Stimulated activated CD8-positive, alpha-beta memory T cell treated with anti-CD3 and anti-CD28 coated beads, Interleukin-12 subunit alpha, Interleukin-12 subunit beta, amount 100 ng/mL, for 24 hours (primary cell): ENCODE measurements at regions not wholly inside any gene's neighbourhood (a gene's known extent, or its start where the extent isn't known, plus 50 kb on each side); places are given as distances from the start of the nearest gene placed in this dataset.

Experiments
- DNase-seq: peaks from one replicate; pipeline ENCODE4 v3.0.0-alpha.2; 2020; ENCODE audit errors: extremely low read depth

DNA sequence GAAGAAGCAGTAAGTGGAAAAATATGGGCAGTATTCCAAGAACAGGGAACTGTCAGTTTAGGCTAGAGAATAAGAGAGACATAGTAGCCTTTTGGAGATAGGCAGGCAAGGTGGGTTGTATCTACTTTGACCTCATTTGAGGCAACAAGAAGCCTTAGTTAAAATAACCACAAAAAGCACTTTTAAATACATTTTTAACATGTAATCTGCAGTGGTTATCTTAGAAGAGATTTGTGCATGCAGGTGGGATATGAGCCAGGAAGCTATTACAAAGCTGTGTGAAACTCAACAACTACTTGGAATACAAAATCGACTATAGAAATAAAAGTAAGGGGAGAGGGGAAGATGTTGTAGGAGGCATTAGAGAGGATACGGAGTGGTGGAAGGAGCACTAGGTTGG, 143.7 kb upstream of the MCHR2 start:
- DNase-seq = no peak

DNA sequence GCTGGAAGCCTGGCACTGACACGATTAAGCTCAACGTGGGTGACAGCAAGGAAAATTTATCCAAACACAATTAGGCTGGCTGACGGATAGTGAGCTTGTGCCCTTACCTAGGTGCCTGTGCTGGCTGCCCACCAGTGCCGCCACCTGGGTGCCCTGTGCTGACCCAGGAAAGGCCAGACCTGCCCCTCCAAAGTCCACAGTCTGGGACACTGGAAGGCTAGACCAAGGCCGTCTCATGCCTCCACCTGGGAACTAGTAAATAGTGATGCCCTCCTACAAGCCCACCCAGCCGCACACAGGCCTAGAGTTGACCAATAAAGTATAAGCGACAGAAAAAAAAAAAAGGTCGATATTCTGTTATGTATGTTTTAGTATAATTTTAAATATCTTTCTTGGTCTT, 142.6 kb upstream of the MCHR2 start:
- DNase-seq = no peak

DNA sequence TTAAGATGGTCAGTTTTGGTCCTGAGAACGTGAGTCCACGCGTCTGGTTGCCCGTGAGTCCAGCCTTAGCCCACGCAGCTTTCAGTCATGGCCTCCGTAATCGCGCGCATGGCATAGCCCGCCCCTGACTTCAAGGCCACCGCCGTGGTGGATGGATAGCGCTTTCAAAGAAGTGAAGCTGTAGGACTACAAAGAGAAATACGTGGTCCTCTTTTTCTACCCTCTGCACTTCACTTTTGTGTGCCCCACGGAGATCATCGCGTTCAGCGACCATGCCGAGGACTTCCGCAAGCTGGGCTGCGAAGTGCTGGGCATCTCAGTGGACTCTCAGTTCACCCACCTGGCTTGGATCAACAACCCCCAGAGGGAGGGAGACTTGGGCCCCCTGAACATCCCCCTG, 142.0 kb upstream of the MCHR2 start:
- DNase-seq = no peak

DNA sequence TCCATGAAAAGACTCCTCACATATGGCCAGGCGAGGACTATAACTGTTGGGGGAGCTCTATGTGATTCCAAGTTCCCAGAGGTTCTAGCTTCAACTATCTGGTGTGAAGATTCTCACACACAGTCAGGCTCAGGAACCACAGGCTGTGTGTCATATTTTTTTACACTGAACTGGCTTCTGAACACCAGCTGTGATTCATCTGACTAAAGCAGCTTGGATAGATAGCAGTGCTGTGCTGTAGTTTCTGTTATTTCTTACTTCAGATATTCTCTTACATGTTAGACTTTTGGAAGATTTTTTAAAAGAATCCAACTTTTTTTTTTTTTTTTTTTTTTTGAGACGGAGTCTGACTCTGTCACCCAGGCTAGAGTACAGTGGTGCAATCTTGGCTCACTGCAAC, 140.7 kb upstream of the MCHR2 start:
- no peak for DNase-seq

DNA sequence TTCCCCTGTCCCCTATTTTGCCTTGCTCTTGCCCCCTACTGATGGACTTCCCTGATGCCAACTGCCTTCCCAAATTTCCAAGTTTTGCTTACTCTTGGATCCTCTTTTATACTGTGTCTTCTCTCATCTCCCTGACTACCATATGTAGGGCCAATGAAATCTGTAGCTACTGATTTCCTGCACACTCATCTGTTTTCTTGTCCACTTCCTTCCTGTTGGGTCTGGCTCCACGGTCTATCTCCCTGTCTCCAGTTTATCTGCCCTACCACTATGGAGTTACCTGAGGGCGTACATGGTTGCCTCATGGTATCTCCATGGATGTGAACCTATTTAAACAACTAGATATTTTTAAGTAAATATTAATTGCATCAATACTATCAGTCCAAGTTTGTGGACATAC, 140.3 kb upstream of the MCHR2 start:
- no peak for DNase-seq

DNA sequence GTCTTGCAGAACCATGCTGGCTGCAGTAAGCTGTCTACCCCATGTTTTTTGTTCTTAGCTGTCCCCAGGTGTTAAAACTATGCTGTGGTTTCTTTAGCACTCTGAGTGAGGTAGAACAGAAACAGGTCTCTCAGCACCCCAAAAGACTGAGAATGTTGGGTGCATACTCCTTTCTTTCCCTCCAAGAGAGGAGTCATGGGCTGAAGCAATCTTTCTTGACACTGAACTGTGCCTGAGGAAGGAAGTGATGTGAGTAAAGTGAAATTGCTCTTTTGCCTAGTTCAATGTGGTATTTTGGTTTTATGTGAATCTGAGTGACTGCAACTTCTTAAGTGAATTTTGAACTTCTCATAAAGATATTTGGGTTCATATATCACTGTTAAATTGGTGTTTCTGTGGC, 138.0 kb upstream of the MCHR2 start:
- DNase-seq = no peak

DNA sequence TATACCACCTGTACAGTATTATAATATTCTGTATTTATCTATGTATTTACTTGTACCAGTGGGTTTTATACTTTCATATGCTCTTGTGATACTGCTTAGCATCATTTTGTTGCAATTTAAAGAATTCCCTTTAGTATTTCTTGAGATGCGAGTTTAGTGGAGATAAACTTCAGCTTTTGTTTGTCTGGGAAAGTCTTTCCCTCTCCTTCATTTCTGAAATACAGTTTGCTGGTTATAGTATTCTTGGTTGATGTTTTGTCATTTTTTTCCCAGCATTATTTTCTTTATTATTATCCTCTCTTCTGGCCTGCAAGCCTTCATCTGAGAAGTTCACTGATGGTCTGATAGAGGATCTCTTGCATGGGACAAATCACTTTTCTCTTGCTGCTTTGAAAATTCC, 136.6 kb upstream of the MCHR2 start:
- DNase-seq = no peak

DNA sequence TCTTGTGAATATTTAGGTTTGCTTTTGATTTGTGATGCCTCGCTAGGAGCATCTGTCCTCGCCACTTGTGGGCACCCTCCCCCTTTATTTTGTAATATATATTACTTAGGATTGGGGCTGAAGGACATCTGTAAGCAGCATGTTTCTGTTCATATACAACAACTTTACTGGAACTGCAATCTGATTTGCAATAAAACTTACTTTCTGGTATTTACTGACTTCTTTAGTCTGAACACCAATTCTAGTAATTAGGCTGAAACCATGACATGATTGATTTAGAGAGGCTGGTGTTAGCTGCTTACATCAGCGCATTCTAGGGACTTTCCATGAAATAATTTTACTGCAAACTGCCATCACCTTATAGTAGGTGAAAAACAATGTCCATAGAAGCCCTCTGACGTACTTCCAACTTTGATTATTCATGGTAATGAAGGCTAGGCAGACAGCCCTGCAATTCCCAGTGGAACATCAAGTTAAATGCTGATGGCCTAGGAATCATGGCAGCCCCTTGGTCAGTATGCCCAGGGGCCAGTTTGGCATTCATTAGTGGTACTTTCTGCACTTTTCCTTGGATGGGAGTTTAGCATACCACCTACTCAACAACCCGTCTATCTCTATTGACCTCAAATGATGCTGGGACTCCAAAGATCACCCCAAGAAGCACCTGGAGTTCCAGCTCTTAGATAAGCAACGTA, 132.9 kb upstream of the MCHR2 start:
- no peak for DNase-seq

DNA sequence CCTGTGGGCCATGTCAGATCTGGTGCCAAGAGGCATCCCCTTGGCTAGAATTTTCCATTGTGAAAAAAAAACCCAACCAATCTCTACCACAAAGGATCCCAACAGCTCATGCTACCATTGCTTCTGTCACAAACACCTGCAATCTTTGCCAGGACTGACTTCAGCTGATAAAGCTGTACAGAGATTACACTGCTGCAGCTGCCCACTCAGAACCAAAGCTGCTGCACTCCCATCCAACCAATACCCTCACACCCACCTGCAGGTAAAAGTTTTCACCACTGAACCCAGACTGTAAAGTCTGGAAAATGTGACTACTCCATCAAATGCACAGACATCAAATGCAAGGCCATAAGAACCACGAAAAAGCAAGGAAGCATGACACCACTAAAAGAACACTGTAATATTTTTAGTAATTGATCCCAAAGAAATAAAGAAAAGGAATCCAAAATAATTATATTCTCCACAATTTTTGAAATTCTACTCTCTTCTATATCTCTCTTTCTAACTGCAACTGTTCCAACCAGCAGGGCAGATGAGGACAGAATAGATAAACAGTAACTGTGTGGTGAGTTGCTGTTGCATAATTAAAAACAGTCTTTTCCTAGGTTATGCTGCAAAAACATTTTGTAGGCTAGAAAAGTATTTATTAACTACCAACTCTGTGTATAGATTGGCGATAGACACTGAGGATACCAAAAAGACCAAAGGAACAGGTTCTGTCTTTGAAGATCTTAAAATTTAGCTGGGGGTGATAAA, 128.0 kb upstream of the MCHR2 start:
- no peak for DNase-seq

DNA sequence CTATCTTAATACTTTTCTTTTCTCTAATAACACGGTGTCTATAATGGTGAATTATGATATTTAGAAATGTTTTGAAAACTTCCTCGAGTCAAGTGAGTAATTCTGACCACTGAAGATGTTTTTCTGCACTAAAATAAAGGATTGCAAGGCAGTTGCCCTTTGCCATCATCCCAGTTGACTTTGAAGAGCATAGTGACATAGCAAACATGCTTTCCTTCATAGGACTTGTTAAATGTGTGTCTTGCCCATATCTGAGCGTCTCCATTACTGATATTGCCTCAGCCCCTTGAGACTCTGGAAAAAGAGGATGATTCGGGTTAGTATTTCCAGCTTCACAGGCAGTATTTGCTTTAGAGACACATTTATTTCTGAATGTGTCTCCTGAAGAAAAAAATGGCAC, 125.2 kb upstream of the MCHR2 start:
- no peak for DNase-seq

DNA sequence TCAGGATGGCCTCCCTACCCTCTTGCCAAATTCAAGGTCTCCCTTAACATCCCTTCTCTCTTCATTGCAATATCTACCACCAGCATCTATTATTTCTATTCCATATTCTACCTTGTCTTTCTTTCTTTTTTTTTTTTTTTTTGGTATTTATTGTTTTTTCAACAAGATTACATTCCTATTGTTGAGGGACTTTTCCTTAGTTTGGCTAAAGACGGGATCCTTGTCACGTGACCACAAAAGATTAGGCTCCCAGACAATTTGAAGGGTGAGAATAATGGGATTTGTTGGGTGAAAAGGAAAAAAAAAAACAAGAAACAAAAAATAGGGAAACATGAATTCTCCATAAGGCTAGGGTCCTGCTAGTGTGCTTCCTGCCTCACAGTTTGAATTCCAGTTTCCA, 124.3 kb upstream of the MCHR2 start:
- no peak for DNase-seq

DNA sequence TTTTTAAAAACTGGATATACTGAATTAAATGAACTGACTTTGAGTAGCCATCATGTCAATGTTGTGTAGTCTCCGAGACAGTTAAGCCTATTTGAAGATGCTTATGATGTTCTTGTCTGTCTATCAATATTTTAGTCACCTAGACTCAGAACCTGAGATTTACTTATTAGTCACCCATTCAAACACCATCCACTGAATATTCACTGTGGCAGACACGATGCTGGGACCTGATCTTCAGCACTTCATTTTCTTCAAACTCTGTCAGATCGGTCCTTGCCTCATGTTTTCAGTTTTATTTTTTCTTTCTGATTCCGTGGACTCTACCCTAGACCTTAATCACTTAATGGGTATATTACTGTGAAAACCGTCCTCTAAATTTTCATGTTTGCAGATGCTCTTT, 123.7 kb upstream of the MCHR2 start:
- no peak for DNase-seq

DNA sequence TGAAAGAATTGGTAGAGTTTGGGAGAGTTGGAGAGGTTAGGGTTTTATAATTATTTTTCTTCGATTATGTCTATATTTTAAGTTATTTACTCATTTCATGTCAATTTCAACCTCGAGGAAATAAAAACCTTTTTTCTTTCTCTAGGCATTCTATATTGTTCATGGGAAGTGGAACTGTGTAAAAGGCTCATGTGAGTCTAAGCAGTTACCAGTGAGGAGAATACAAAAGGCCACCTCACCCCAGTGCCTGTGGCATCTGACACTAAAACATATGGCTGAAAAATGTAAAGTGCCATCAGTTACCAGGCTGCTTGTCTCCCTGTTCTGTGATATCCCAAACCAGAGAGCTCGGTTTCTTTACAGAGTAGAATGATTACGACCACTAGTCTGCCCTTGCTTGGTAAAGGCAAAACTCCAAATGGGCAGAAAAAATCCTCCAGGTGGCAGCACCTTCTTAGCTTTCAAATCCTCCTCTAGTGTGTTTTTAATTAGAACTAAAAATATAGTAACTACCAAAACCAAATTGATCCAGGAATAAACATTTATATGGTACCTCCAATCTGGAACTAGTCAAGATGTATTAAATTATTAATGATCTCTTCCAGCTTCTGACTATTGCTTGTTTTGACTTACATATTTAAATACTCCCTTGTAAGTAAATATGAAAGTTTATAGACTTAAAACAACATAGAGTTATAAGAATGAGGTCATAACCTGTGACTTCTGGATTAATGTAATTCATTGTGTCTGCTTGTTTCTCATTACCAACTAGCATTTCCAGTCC, 122.6 kb upstream of the MCHR2 start:
- DNase-seq = no peak

DNA sequence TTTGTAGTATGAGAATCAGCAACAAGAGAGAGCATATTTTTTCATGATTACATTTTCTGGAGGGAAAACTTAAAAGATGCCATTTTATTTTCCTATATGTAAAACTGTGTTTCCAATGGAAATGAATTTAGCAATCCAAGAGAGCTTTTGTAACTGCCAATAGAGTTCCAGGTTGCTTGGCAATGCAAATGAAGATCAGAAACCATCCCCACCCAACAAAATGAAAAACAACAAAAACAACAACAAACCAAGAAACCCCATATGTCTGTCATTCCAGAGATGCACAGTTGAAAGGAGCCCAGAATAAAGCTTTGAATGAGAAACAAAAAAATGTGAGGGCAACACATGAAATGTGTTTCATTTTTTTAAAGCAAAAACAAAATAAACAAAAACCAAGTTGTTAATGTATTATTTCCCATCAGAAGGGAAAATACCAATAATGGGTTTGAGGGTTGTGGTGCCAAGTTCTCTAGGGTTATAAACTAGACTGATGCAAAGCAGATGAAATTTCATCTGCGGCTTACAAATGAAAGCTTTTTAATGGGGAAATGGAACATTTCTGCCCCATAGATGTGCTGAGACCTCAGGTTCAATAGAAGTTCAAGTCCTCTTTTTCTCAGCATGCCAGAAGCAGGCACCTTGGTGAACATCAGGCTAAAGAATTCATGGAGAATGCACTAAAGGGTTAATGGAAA, 121.5 kb upstream of the MCHR2 start:
- no peak for DNase-seq

DNA sequence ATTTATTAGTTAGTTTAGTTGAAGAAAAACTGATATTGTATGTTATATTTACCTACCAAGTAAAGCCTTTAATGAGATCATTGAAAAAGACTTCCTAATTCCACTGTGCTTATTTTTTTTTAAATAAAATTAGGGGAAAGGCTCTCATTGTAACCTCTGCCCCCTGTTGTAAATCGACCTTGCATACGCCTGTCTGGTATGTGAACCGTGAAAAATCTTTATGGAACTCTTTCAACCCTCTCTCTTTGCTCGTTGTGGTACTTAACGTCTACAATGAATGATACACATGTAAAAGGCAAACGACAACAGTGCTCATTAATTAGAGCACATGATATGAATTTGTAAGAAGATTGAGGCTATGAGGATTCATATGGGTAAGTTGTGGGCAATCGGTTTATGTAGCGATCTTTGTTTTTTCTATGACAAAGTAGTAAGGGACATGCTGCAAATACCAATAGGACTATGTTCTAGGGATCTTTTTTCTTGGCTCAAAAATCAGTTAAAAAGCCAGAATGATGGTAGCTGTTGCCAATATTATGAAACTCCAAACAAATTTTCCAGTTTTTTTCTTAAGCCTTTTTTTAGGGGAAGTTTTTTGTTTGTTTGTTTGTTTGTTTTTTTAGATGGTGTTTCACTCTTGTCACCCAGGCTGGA, 119.0 kb upstream of the MCHR2 start:
- no peak for DNase-seq

DNA sequence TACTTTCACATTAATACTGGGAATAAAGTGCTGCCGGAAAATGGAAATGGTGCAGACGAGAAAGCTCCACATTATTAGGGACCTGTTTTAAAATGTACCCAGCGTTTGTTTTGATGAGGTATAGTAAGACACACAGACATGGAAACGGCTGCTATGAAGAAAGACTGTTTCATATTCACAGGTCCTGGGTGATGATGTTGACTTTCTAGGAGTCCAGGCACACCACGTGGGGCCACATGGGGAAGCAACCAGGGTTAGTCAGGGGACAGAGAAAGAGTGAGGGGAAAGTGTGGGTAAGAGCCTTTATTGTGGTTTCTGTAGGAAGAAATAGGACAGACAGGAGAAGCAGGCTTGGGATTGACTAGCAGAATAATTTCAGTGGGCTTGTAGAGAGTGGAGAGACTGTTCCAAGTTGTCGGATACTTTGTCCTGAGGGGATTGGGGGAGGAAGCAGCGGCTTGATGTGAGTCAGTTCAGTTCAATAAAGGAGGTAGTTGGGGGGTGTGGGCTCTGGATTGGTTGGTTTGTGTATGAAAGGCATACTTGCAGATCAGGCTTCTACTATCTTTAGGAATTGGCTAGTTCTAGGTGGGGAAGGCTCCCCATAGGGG, 112.0 kb upstream of the MCHR2 start:
- no peak for DNase-seq

DNA sequence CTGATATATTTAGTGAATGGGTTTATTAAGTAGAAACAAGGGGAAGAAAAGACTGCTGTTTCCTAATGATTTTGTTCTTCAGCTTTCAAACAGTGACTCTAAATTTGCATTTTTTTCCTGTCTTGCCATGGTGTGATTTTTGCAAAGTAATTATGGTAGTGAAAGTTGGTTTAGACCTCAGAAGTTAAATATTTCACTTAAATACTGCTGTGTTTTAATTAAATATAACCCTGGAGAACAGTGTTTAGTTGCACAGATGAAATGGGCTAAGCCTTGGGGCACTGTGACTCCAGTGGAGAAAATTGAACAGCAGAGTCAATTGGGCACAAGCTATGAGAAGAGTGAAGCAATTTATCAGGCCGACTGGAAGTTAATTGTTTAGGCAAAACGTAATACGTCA, 111.1 kb upstream of the MCHR2 start:
- no peak for DNase-seq

DNA sequence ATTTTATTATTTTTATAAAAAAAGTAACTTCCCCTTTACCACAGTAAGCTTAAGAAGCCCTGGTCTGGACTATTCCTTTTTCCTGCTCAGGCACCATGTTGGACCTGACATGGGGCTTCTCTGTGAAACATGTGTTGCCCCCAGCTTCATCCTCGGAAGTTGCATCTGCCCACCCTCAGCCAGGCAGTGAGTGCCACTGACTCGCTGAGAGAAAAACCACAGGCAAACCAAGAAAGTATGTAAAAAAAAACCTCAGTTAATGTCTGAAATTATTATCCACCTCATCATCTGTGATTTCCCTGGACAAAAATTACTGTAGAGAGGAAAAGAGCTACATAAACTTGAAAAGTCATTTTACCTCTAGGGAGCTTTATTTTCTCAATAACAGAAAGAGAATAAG, 109.9 kb upstream of the MCHR2 start:
- no peak for DNase-seq

DNA sequence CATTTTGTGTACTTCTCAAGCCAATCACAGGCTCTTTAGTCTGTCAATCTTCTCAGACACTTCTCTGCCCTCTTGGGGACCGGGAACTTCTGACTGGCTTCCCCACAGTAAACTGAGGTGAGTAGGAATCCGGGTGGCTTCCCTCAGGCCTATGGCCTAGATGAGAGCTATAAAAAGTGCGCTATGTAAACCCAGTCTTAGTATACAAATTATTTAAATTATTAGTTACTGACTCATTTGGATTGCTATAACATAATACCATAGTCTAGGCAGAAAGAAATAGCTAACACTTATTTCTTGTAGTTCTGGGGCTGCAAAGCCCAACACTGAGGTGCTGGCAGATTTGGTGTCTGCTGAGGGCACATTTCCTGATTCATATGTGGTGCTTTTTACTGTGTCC, 109.2 kb upstream of the MCHR2 start:
- no peak for DNase-seq

DNA sequence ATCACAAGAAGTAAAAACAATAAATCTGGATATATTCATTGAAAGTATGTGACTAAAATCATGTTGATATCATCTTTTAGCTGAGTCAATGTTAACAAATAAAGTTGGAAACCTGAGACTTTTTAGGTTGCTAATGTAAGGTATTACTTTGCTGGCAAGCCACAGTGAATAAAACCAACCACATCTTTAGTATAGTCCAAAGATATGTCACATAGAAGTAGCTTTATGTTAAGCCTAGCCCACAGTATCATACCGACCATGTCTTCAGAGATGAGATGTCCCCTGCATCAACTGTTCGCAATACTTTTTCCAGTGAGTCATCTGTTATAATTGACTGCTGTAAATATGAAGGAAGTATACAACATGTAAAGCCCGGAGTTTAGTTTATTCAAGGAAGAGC, 107.6 kb upstream of the MCHR2 start:
- DNase-seq = no peak

DNA sequence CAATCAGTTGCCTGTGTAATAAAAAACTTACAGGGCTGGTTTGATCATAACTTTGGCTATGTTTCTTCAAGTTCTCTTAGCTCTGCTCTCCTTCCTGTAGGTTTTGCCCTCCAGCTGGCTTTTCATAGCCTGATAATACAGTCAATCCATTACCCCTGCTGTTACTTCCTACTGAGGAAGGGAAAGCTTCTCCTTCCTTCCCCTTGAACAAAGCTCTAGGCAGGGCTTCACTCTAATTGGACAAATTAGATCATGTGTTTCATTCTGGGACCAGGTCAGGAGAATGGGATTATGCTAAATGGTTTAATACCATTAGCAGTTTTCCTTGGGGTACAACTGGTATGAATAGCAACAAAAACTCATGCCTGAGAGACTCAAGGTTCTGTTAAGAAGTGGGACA, 106.8 kb upstream of the MCHR2 start:
- no peak for DNase-seq
